ENCODE measurements at regions not wholly inside any gene's neighbourhood (a gene's known extent, or its start where the extent isn't known, plus 50 kb on each side); places are given as distances from the start of the nearest gene placed in this dataset.
"Not testable (repeated sequence)": the region's sequence is repeated elsewhere in the genome, so short reads cannot be mapped to it uniquely, and the experiment has no call there.

DNA sequence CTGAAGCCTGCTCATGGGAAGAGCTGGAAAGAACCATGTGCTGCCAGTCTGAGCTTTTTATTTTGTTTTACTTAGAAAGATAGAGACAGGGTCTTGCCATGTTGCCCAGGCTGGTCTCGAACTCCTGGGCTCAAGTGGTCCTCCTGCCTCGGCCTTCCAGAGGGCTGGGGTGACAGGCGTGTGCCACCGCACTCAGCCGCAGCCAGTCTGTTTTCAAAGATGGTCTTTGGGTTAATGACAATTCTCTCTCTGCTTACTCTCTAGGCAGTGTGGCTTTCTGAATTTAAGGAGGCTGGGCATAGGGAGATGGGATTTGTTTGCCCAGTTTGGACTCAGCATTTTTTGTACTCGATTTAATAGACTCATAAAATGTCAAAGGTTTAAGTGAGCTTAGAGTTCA, 1357.9 kb downstream of the CDH12 start:
- TF ChIP-seq, protein P1, sequence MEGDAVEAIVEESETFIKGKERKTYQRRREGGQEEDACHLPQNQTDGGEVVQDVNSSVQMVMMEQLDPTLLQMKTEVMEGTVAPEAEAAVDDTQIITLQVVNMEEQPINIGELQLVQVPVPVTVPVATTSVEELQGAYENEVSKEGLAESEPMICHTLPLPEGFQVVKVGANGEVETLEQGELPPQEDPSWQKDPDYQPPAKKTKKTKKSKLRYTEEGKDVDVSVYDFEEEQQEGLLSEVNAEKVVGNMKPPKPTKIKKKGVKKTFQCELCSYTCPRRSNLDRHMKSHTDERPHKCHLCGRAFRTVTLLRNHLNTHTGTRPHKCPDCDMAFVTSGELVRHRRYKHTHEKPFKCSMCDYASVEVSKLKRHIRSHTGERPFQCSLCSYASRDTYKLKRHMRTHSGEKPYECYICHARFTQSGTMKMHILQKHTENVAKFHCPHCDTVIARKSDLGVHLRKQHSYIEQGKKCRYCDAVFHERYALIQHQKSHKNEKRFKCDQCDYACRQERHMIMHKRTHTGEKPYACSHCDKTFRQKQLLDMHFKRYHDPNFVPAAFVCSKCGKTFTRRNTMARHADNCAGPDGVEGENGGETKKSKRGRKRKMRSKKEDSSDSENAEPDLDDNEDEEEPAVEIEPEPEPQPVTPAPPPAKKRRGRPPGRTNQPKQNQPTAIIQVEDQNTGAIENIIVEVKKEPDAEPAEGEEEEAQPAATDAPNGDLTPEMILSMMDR (IDR thresholded peaks at IDR 0.05): not testable (repeated sequence)
- TF ChIP-seq POLR2AphosphoS5, EP300 (IDR thresholded peaks at IDR 0.05): not testable (repeated sequence)

Measured in suprapubic skin (tissue), 4 donors.